ENCODE measurements at regions not wholly inside any gene's neighbourhood (a gene's known extent, or its start where the extent isn't known, plus 50 kb on each side); places are given as distances from the start of the nearest gene placed in this dataset.

- DNase-seq (ENCODE audit: low read depth): no peak
- TF ChIP-seq CTCF (IDR thresholded peaks at IDR 0.05; ENCODE audit: insufficient read depth, low read depth, low read length, missing control alignments): no peak
- no peak overlapping the region for H3K4me3 ChIP-seq (ENCODE audit: low read length)
These were observed 98.2 kb downstream of the TMEM17 start for GRCh38 chr2:62407838-62408237.

GRCh38 chr2:62407401-62407800, 98.6 kb downstream of the TMEM17 start:
- no peak for DNase-seq (ENCODE audit: low read depth)
- no peak overlapping the region for H3K4me3 ChIP-seq (ENCODE audit: low read length)
- TF ChIP-seq CTCF (IDR thresholded peaks at IDR 0.05; ENCODE audit: insufficient read depth, low read depth, low read length, missing control alignments): no peak

- TF ChIP-seq CTCF (IDR thresholded peaks at IDR 0.05; ENCODE audit: insufficient read depth, low read depth, low read length, missing control alignments): no peak
- H3K4me3 ChIP-seq (ENCODE audit: low read length): no peak overlapping the region
- no peak for DNase-seq (ENCODE audit: low read depth)
These were observed 99.4 kb downstream of the TMEM17 start for GRCh38 chr2:62406573-62407043.

- no peak overlapping the region for H3K4me3 ChIP-seq (ENCODE audit: low read length)
- no peak for TF ChIP-seq CTCF (IDR thresholded peaks at IDR 0.05; ENCODE audit: insufficient read depth, low read depth, low read length, missing control alignments)
- no peak for DNase-seq (ENCODE audit: low read depth)
These were observed 101.1 kb downstream of the TMEM17 start for GRCh38 chr2:62404913-62405312.

GRCh38 chr2:62402156-62402555, 103.8 kb downstream of the TMEM17 start:
- DNase-seq (ENCODE audit: low read depth): no peak
- H3K4me3 ChIP-seq (ENCODE audit: low read length): no peak overlapping the region
- no peak for TF ChIP-seq CTCF (IDR thresholded peaks at IDR 0.05; ENCODE audit: insufficient read depth, low read depth, low read length, missing control alignments)

- H3K4me3 ChIP-seq (ENCODE audit: low read length): no peak overlapping the region
- no peak for DNase-seq (ENCODE audit: low read depth)
- TF ChIP-seq CTCF (IDR thresholded peaks at IDR 0.05; ENCODE audit: insufficient read depth, low read depth, low read length, missing control alignments): no peak
These were observed 107.6 kb downstream of the TMEM17 start for GRCh38 chr2:62398356-62398755.

- H3K4me3 ChIP-seq (ENCODE audit: low read length): no peak overlapping the region
- TF ChIP-seq CTCF (IDR thresholded peaks at IDR 0.05; ENCODE audit: insufficient read depth, low read depth, low read length, missing control alignments): no peak
- DNase-seq (ENCODE audit: low read depth): no peak
These were observed 109.1 kb downstream of the TMEM17 start for GRCh38 chr2:62396880-62397279.
